SK-N-SH (cell line): ENCODE measurements at regions not wholly inside any gene's neighbourhood (a gene's known extent, or its start where the extent isn't known, plus 50 kb on each side); places are given as distances from the start of the nearest gene placed in this dataset.

Experiments used
- CTCF ChIA-PET: fragments of 300-600, 350-600 bp; formaldehyde crosslinking; extraction: SDS; loops from one replicate; lab custom pipeline; 2021; lab: Yijun Ruan, JAX
- POLR2A ChIA-PET: fragments of 350-600 bp; sonication (Branson Sonifier 250); formaldehyde crosslinking; extraction: SDS; loops from one replicate; lab custom pipeline; 2020; ENCODE audit warnings: antibody characterized with exemption, inconsistent platforms; lab: Yijun Ruan, JAX
- DNase-seq: peaks from one replicate; pipeline ENCODE4 v3.0.0; 2012
- H2AFZ ChIP-seq: fragments of 200-600 bp; sonication (generic); 2 replicates; pipeline ENCODE4 v1.8.1; 2016; ENCODE audit warnings: antibody characterized with exemption, mild to moderate bottlenecking, low read depth
- H3F3A ChIP-seq: fragments of 200-600 bp; sonication (generic); replicated peaks from 2 replicates; pipeline ENCODE3; 2016; ENCODE audit warnings: antibody characterized with exemption, mild to moderate bottlenecking; ENCODE audit not compliant: insufficient read depth
- H3K27ac ChIP-seq, 2 experiments: fragments of 200-500 bp in 1 of 2; fragments of 200-600 bp in 1 of 2; sonication (Bioruptor generic) in 1 of 2; sonication (generic), shearing (Covaris generic) in 1 of 2; 2 replicates each; pipeline versions ENCODE4 v1.5.1 to v1.6.1; 2014 to 2016; ENCODE audit warnings: low read depth in 2 of 2, inconsistent platforms in 1 of 2, low read length in 1 of 2, mild to moderate bottlenecking in 1 of 2, mixed read lengths in 1 of 2
- H3K27me3 ChIP-seq: fragments of 200-600 bp; sonication (generic), shearing (Covaris generic); 2 replicates; pipeline ENCODE4 v1.6.1; 2016; ENCODE audit warnings: mixed run types; ENCODE audit not compliant: insufficient read depth
- H3K36me3 ChIP-seq, 2 experiments: fragments of 200-500 bp in 1 of 2; fragments of 200-600 bp in 1 of 2; sonication (Bioruptor generic) in 1 of 2; sonication (generic) in 1 of 2; replicated peaks in 1 of 2; 2 replicates each; pipeline versions ENCODE3 to v1.5.1; 2014 to 2016; ENCODE audit warnings: low read length in 1 of 2, mild to moderate bottlenecking in 1 of 2; ENCODE audit not compliant: insufficient read depth in 2 of 2, control insufficient read depth in 1 of 2
- H3K4me1 ChIP-seq, 2 experiments: fragments of 200-500 bp in 1 of 2; fragments of 200-600 bp in 1 of 2; sonication (Bioruptor generic) in 1 of 2; sonication (generic), shearing (Covaris generic) in 1 of 2; 2 replicates each; pipeline versions ENCODE4 v1.5.1 to v1.6.1; 2014 to 2016; ENCODE audit warnings: low read depth in 1 of 2, low read length in 1 of 2, mixed run types in 1 of 2; ENCODE audit not compliant: insufficient read depth in 2 of 2, control insufficient read depth in 1 of 2
- H3K4me2 ChIP-seq: fragments of 200-600 bp; sonication (generic), shearing (Covaris generic); 2 replicates; pipeline ENCODE4 v1.6.1; 2017; ENCODE audit warnings: mixed run types
- H3K4me3 ChIP-seq, 2 experiments: fragments of 200-500 bp in 1 of 2; fragments of 200-600 bp in 1 of 2; sonication (Bioruptor generic) in 1 of 2; sonication (generic), shearing (Covaris generic) in 1 of 2; 2 replicates each; pipeline versions ENCODE4 v1.5.1 to v1.8.1; 2014 to 2016; ENCODE audit warnings: low read depth in 2 of 2, inconsistent platforms in 1 of 2, low read length in 1 of 2, mild to moderate bottlenecking in 1 of 2, mixed read lengths in 1 of 2, moderate library complexity in 1 of 2
- H3K79me2 ChIP-seq: fragments of 200-600 bp; sonication (generic); 2 replicates; pipeline ENCODE4 v1.8.1; 2017; ENCODE audit warnings: mild to moderate bottlenecking; ENCODE audit not compliant: insufficient read depth
- H3K9ac ChIP-seq: fragments of 200-600 bp; sonication (generic); 2 replicates; pipeline ENCODE4 v1.6.1; 2017; ENCODE audit warnings: mixed run types
- H3K9me2 ChIP-seq: fragments of 200-600 bp; sonication (generic); 2 replicates; pipeline ENCODE4 v1.6.1; 2017; ENCODE audit warnings: mixed run types
- H3K9me3 ChIP-seq: fragments of 200-600 bp; sonication (generic); 2 replicates; pipeline ENCODE4 v1.6.1; 2017; ENCODE audit warnings: mixed run types, mild to moderate bottlenecking, moderate library complexity
- H4K20me1 ChIP-seq: fragments of 200-600 bp; sonication (generic); 2 replicates; pipeline ENCODE4 v1.6.1; 2017; ENCODE audit warnings: mild to moderate bottlenecking, mixed run types; ENCODE audit not compliant: insufficient read depth
- CHD2 ChIP-seq: fragments of 150-350 bp; IDR thresholded peaks from 2 replicates; pipeline ENCODE4 v1.6.1; 2018; ENCODE audit warnings: low read length; ENCODE audit not compliant: partially characterized antibody
- CTCF ChIP-seq: fragments of 200-600 bp; sonication (generic); IDR thresholded peaks from 2 replicates; pipeline ENCODE4 v1.6.1; 2017; ENCODE audit warnings: antibody characterized with exemption, mild to moderate bottlenecking, moderate library complexity
- EP300 ChIP-seq, 2 experiments: IDR thresholded peaks; 2 replicates each; pipeline versions ENCODE4 v1.4.0 to v1.6.1; 2012; ENCODE audit warnings: borderline replicate concordance in 1 of 2, low read depth in 1 of 2, low read length in 1 of 2
- EZH2phosphoT487 ChIP-seq: fragments of 200-600 bp; sonication (generic); IDR thresholded peaks from 2 replicates; pipeline ENCODE4 v1.6.1; 2017; ENCODE audit warnings: low read depth, mixed run types, mild to moderate bottlenecking, antibody characterized with exemption, moderate library complexity, borderline replicate concordance
- FOSL2 ChIP-seq: IDR thresholded peaks from 2 replicates; pipeline ENCODE4 v1.4.0; 2012; ENCODE audit warnings: low read depth, mild to moderate bottlenecking, moderate library complexity, borderline replicate concordance
- FOXJ3 ChIP-seq: sonication (generic); formaldehyde crosslinking; IDR thresholded peaks from 2 replicates; pipeline ENCODE4 v1.5.1; 2020; ENCODE audit warnings: mild to moderate bottlenecking, missing genetic modification reagents
- GABPA ChIP-seq: IDR thresholded peaks from 2 replicates; pipeline ENCODE4 v1.4.0; 2012; ENCODE audit warnings: low read depth, mild to moderate bottlenecking
- JUND ChIP-seq: IDR thresholded peaks from 2 replicates; pipeline ENCODE4 v1.4.0; 2012
- NFIC ChIP-seq: IDR thresholded peaks from 2 replicates; pipeline ENCODE4 v1.4.0; 2012; ENCODE audit warnings: borderline replicate concordance
- NRF1 ChIP-seq: IDR thresholded peaks from 2 replicates; pipeline ENCODE4 v1.6.1; 2012; ENCODE audit warnings: low read depth, mild to moderate bottlenecking, low read length
- POLR2AphosphoS5 ChIP-seq: IDR thresholded peaks from 2 replicates; pipeline ENCODE4 v1.6.1; 2012; ENCODE audit warnings: low read depth, low read length
- RAD21 ChIP-seq: IDR thresholded peaks from 2 replicates; pipeline ENCODE4 v1.6.1; 2012; ENCODE audit warnings: mild to moderate bottlenecking, low read length
- REST ChIP-seq: IDR thresholded peaks from 2 replicates; pipeline ENCODE4 v1.6.1; 2012; ENCODE audit warnings: mild to moderate bottlenecking, low read depth, low read length, moderate library complexity
- RFX5 ChIP-seq: IDR thresholded peaks from 2 replicates; pipeline ENCODE4 v1.6.1; 2012; ENCODE audit warnings: mild to moderate bottlenecking, improper control_type of control experiment, low read length
- RXRA ChIP-seq: IDR thresholded peaks from 2 replicates; pipeline ENCODE4 v1.4.0; 2012; ENCODE audit warnings: low read depth, mild to moderate bottlenecking, borderline replicate concordance
- SMC3 ChIP-seq: IDR thresholded peaks from 2 replicates; pipeline ENCODE4 v1.6.1; 2012; ENCODE audit warnings: low read depth, low read length, improper control_type of control experiment
- TAF1 ChIP-seq: IDR thresholded peaks from 2 replicates; pipeline ENCODE4 v1.6.1; 2012; ENCODE audit warnings: low read depth, mild to moderate bottlenecking, low read length, moderate library complexity, borderline replicate concordance
- TEAD4 ChIP-seq: IDR thresholded peaks from 2 replicates; pipeline ENCODE4 v1.4.0; 2012; ENCODE audit warnings: mild to moderate bottlenecking, borderline replicate concordance; ENCODE audit not compliant: insufficient read depth
- YY1 ChIP-seq: IDR thresholded peaks from 2 replicates; pipeline ENCODE4 v1.4.0; 2012; ENCODE audit warnings: low read depth, mild to moderate bottlenecking
- WGBS: methylation state at CpG from one replicate; pipeline ENCODE4 v1.1.6; 2017; ENCODE audit warnings: low lambda C conversion rate; 5-methylcytosine and 5-hydroxymethylcytosine counted together
- TF ChIP-seq, protein P1 (sequence below): IDR thresholded peaks from 2 replicates; pipeline ENCODE4 v1.4.0; 2012; ENCODE audit warnings: low read depth
- TF ChIP-seq, protein P2 (sequence below): IDR thresholded peaks from 2 replicates; pipeline ENCODE4 v1.4.0; 2012; ENCODE audit warnings: low read depth, borderline replicate concordance
- TF ChIP-seq, protein P3 (sequence below): fragments of 150-350 bp; IDR thresholded peaks from 2 replicates; pipeline ENCODE4 v1.6.1; 2017; ENCODE audit warnings: antibody characterized with exemption, low read length, low read depth, borderline replicate concordance

DNA sequence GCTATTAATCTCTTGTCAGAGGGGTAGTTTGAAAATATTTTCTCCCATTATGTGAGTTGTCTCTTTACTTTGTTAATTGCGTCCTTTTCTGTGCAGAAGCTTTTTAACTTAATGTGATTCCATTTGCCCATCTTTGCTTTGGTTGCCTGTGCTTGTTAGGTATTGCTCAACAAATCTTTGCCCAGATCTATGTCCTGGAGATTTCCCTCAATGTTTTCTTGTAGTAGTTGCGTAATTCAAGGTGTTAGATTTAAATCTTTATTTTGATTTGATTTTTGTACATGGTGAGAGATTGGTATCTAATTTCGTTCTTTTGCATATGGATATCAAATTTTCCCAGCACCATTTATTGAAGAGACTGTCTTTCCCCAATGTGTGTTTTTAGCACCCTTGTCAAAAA lies 567.2 kb downstream of the DNAJB9 start:
- Histone ChIP-seq H3K9ac (no peak overlapping the region), H3K9me2 (no peaks in the 10 kb centered on the region), H3K79me2 (no peaks in the 10 kb centered on the region), H3K36me3 (no peaks in the 10 kb centered on the region), H3K27ac (no peak overlapping the region), H2AFZ (no peak overlapping the region), H3F3A (no peaks in the 10 kb centered on the region), H3K27me3 (no peaks in the 10 kb centered on the region), H3K4me3 (no peak overlapping the region), H3K4me2 (no peak overlapping the region), H3K9me3 (peaks cover 11% of the 10 kb centered on the region), H4K20me1 (no peaks in the 10 kb centered on the region), H3K4me1 (no peaks in the 10 kb centered on the region)
- CTCF ChIA-PET, result interaction anchor here (0.7 to 0.9 kb wide), 2 partner anchors 16 to 197 kb away, joined by 3 read pairs; no protein-coding TSS in a partner anchor
- POLR2A ChIA-PET, result no interaction called here
- DNase-seq, result no peak
- TF ChIP-seq SMC3 (no peak), RAD21 (no peak), CTCF (no peak), RXRA (no peak), CHD2 (no peak), FOSL2 (no peak), TAF1 (no peak), EP300 (IDR thresholded peaks at IDR 0.05; ENCODE audit: borderline replicate concordance in 1 of 2, low read depth in 1 of 2, low read length in 1 of 2) (no peak), NFIC (no peak), YY1 (no peak), TEAD4 (no peak), GABPA (no peak), POLR2AphosphoS5 (no peak), NRF1 (no peak), FOXJ3 (CRISPR knock-in tag) (no peak)
- TF ChIP-seq, protein P1, sequence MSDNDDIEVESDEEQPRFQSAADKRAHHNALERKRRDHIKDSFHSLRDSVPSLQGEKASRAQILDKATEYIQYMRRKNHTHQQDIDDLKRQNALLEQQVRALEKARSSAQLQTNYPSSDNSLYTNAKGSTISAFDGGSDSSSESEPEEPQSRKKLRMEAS, result no peak
- TF ChIP-seq, protein P2, sequence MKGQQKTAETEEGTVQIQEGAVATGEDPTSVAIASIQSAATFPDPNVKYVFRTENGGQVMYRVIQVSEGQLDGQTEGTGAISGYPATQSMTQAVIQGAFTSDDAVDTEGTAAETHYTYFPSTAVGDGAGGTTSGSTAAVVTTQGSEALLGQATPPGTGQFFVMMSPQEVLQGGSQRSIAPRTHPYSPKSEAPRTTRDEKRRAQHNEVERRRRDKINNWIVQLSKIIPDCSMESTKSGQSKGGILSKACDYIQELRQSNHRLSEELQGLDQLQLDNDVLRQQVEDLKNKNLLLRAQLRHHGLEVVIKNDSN, result no peak
- WGBS, result 20% methylated on average over 3 of the region's 3 CpGs

GRCh38 chr7:109154748-109155147 lies 585.1 kb downstream of the DNAJB9 start:
- no peaks in the 10 kb centered on the region for H3K27me3 ChIP-seq
- no peak overlapping the region for H2AFZ ChIP-seq
- CTCF ChIA-PET, result no interaction called here
- no peak overlapping the region for H3K4me2 ChIP-seq
- no peaks in the 10 kb centered on the region for H3K9me2 ChIP-seq
- no peak for DNase-seq
- no peak overlapping the region for H3K27ac ChIP-seq
- no peaks in the 10 kb centered on the region for H3K4me1 ChIP-seq
- peaks cover 11% of the 10 kb centered on the region; the same call in 1 of the 2 replicates for H3K9me3 ChIP-seq
- no peaks in the 10 kb centered on the region for H3K79me2 ChIP-seq
- POLR2A ChIA-PET, result no interaction called here
- H3K36me3 ChIP-seq, result no peaks in the 10 kb centered on the region
- WGBS, result 21% methylated on average over 2 of the region's 2 CpGs
- H3K9ac ChIP-seq, result no peak overlapping the region
- no peaks in the 10 kb centered on the region for H3F3A ChIP-seq
- H4K20me1 ChIP-seq, result no peaks in the 10 kb centered on the region
- H3K4me3 ChIP-seq, result no peak overlapping the region
- no peak for TF ChIP-seq JUND
- TF ChIP-seq FOSL2, result no peak
- TF ChIP-seq EP300 (IDR thresholded peaks at IDR 0.05; ENCODE audit: borderline replicate concordance in 1 of 2, low read depth in 1 of 2, low read length in 1 of 2), result no peak
- no peak for TF ChIP-seq EZH2phosphoT487
- TF ChIP-seq, protein P1, result no peak
- no peak for TF ChIP-seq NRF1
- TF ChIP-seq RFX5, result no peak
- TF ChIP-seq, protein P3, sequence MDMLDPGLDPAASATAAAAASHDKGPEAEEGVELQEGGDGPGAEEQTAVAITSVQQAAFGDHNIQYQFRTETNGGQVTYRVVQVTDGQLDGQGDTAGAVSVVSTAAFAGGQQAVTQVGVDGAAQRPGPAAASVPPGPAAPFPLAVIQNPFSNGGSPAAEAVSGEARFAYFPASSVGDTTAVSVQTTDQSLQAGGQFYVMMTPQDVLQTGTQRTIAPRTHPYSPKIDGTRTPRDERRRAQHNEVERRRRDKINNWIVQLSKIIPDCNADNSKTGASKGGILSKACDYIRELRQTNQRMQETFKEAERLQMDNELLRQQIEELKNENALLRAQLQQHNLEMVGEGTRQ, result no peak
- TF ChIP-seq REST, result no peak
